Thyroid gland (tissue), 4 donors: ENCODE measurements at regions not wholly inside any gene's neighbourhood (a gene's known extent, or its start where the extent isn't known, plus 50 kb on each side); places are given as distances from the start of the nearest gene placed in this dataset.

Experiments
- DNase-seq, 2 donors: peaks; one replicate each; pipeline ENCODE4 v3.0.0-alpha.2; 2019
- H3K27ac ChIP-seq, 3 donors: fragments of 200-600 bp; sonication (generic); 1 replicate in 2 of 3; 2 replicates in 1 of 3; pipeline ENCODE4 v1.5.1; 2016 to 2019; ENCODE audit warnings: mild to moderate bottlenecking in 1 of 3, moderate library complexity in 1 of 3
- H3K27me3 ChIP-seq: fragments of 200-600 bp; sonication (generic); one replicate; pipeline ENCODE4 v1.5.1; 2019
- H3K36me3 ChIP-seq, 2 donors: fragments of 200-600 bp; sonication (generic); one replicate each; pipeline ENCODE4 v1.5.1; 2016 to 2019
- H3K4me1 ChIP-seq, 2 donors: fragments of 200-600 bp; sonication (generic); one replicate each; pipeline ENCODE4 v1.5.1; 2017 to 2019
- H3K4me3 ChIP-seq, 3 donors: fragments of 200-600 bp; sonication (generic); replicated peaks in 1 of 3; 1 replicate in 2 of 3; 2 replicates in 1 of 3; pipeline ENCODE4 v1.5.1; 2016; ENCODE audit warnings: mild to moderate bottlenecking in 1 of 3
- H3K9me3 ChIP-seq: fragments of 200-600 bp; sonication (generic); one replicate; pipeline ENCODE4 v1.5.1; 2017
- POLR2A ChIP-seq, 2 donors: fragments of 450-650 bp; IDR thresholded peaks; one replicate each; pipeline ENCODE4 v1.6.1; 2017; ENCODE audit warnings: antibody characterized with exemption in 2 of 2, mild to moderate bottlenecking in 2 of 2, moderate library complexity in 1 of 2
- WGBS, 2 donors: methylation state at CpG; one replicate each; pipeline ENCODE4 v1.1.5; 2017; 5-methylcytosine and 5-hydroxymethylcytosine counted together
- intact Hi-C: fragments of 100-400 bp; cut with DNase I; formaldehyde crosslinking; loops from one replicate; pipeline ENCODE4 v1.15.1; 2023
- TF ChIP-seq, protein P1 (sequence below), 6 experiments: fragments of 200-600 bp in 3 of 6; fragments of 450-650 bp in 3 of 6; sonication (generic) in 3 of 6; IDR thresholded peaks; one replicate each; pipeline ENCODE4 v1.5.1; 2016 to 2019; ENCODE audit warnings: antibody characterized with exemption in 6 of 6, mild to moderate bottlenecking in 2 of 6, inconsistent platforms in 1 of 6, moderate library complexity in 1 of 6

DNA sequence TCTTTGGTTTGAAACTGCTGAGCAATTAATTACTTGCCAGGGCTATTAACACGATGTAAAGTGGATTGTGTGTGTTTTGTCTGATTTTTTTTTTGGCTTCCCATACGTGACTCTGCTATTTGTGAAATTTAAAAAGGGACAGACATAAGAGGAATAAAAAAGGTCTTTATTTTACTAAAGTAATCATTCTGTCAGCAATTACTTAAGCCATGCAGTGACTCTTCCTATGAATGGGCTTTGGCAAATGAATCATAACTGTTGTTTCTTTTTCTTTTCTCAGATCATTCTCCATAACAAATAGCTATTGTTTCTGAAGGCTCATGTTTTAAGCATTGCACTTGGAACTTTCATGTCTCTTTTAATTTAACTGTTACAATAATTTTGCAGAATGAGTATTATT is 461.3 kb upstream of the RORB start:
- H3K36me3 ChIP-seq = no peaks in the 10 kb centered on the region
- no peak overlapping the region for H3K27ac ChIP-seq
- H3K4me1 ChIP-seq = no peaks in the 10 kb centered on the region
- intact Hi-C loops = no loop called here
- no peaks in the 10 kb centered on the region for H3K27me3 ChIP-seq
- DNase-seq = no peak
- H3K4me3 ChIP-seq = no peak overlapping the region
- WGBS, 2 donors = 50 to 65% methylated on average over 2 of the region's 2 CpGs
- TF ChIP-seq POLR2A (IDR thresholded peaks at IDR 0.05) = no peak
- TF ChIP-seq, protein P1, sequence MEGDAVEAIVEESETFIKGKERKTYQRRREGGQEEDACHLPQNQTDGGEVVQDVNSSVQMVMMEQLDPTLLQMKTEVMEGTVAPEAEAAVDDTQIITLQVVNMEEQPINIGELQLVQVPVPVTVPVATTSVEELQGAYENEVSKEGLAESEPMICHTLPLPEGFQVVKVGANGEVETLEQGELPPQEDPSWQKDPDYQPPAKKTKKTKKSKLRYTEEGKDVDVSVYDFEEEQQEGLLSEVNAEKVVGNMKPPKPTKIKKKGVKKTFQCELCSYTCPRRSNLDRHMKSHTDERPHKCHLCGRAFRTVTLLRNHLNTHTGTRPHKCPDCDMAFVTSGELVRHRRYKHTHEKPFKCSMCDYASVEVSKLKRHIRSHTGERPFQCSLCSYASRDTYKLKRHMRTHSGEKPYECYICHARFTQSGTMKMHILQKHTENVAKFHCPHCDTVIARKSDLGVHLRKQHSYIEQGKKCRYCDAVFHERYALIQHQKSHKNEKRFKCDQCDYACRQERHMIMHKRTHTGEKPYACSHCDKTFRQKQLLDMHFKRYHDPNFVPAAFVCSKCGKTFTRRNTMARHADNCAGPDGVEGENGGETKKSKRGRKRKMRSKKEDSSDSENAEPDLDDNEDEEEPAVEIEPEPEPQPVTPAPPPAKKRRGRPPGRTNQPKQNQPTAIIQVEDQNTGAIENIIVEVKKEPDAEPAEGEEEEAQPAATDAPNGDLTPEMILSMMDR (IDR thresholded peaks at IDR 0.05) = no peak
- H3K9me3 ChIP-seq = no peaks in the 10 kb centered on the region

DNA sequence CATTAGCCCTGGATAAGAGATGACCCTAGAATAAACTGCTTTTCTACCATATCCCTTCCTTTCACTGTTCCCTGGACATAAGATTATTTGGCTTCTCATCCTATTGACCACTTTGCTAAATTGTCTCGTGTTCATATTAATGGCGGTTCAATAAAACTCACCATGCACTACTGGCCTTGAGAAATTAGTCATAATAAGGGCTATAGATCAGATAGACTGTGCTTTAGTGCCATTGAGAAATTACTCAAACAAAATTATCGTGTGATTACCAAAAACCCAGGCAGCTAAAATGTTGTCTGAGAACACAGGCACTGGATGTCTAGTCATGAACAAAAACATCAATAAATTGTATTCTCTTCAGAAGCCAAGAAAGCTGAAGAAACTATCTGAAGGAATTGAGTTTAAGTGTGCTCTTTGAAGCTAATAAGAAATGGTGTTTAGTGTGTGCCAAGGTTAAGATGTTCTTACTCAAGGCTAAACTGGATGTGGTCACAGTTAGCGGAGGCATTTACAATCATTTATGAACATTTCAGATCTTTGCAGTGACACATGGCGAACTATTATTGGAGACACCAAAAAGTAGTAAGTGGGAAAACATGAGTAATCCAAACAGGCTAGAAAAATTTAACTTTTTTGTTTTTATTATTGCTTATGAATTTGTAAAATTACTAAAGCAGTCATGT is 460.4 kb upstream of the RORB start:
- TF ChIP-seq, protein P1 (IDR thresholded peaks at IDR 0.05) = no peak
- no peak for TF ChIP-seq POLR2A (IDR thresholded peaks at IDR 0.05)

DNA sequence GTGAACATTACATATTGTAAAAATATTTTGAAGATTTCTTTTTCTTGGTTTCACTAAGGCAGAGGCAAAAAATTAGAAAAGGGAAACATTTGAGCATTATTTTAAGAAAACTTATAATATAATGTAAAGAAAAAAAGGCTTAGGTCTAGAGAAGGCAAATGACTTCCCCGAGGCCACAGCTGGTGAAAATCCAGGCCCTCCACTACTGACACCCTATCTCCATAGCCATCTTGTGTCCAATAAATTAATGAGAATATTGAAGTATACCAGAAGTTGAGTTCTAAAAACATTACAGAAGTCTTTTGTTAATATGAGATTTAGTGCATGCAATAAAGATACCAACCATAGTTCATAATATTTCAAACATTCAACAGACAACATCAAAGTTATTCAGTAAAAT is 459.9 kb upstream of the RORB start:
- Histone ChIP-seq H3K27me3 (no peaks in the 10 kb centered on the region), H3K9me3 (no peaks in the 10 kb centered on the region), H3K4me3 (no peak overlapping the region), H3K36me3 (no peaks in the 10 kb centered on the region), H3K4me1 (no peaks in the 10 kb centered on the region), H3K27ac (no peak overlapping the region)
- WGBS, 2 donors = 92 to 96% methylated on average over 1 of the region's 1 CpG
- intact Hi-C loops = no loop called here
- no peak for DNase-seq
- TF ChIP-seq POLR2A (IDR thresholded peaks at IDR 0.05) = no peak
- TF ChIP-seq, protein P1 (IDR thresholded peaks at IDR 0.05) = no peak

More for the DNA sequence above, 460.4 kb upstream of the RORB start:
- 88 to 91% methylated on average over 5 of the region's 5 CpGs for WGBS, 2 donors
- no peaks in the 10 kb centered on the region for H3K27me3 ChIP-seq
- intact Hi-C loops = no loop called here
- H3K36me3 ChIP-seq = no peaks in the 10 kb centered on the region
- H3K9me3 ChIP-seq = no peaks in the 10 kb centered on the region
- no peak overlapping the region for H3K27ac ChIP-seq
- DNase-seq = no peak
- no peak overlapping the region for H3K4me3 ChIP-seq
- no peaks in the 10 kb centered on the region for H3K4me1 ChIP-seq

DNA sequence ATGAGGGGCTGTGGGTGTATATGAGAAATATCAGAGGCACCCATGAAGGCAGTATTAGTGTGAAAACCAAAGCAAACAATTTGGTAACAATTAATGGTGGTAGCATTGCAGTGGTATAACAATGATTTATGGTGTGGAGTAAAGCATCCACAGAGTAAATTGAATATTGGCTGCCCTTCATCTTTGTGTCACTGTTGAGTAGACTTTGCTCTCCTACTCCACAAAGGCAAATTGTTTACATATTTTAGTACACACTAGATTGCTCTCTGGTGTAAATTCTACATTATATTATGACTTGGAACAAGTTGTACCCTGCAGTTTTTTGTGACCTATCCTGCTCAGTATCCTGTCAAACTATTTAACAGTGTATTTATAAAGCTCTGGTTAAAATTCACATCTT is 455.5 kb upstream of the RORB start:
- Histone ChIP-seq H3K4me1 (no peaks in the 10 kb centered on the region), H3K27me3 (no peaks in the 10 kb centered on the region), H3K4me3 (no peak overlapping the region), H3K27ac (no peak overlapping the region), H3K9me3 (no peaks in the 10 kb centered on the region), H3K36me3 (no peaks in the 10 kb centered on the region)
- DNase-seq = no peak
- TF ChIP-seq, protein P1 (IDR thresholded peaks at IDR 0.05) = no peak
- TF ChIP-seq POLR2A (IDR thresholded peaks at IDR 0.05) = no peak
- intact Hi-C loops = no loop called here

DNA sequence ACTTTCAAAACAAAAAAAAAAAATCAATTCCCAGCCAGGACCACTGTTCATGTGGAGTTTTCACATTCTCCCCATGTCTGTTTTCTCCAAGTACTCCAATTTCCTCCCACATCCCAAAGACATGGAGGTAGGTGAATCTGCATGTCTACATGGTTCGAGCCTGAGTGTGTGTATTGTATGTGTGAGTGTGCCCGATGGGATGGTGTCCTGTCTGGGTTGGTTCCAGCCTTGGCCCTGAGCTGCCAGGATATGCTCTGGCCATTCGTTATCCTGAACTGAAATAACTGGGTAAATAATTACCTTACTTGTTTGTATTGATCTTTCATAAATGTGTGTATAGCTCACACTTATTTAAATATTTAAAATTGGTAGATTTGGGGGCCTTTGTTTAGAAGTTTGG is 452.3 kb upstream of the RORB start:
- Histone ChIP-seq H3K27ac (no peak overlapping the region), H3K36me3 (no peaks in the 10 kb centered on the region), H3K4me3 (no peak overlapping the region), H3K9me3 (no peaks in the 10 kb centered on the region), H3K27me3 (no peaks in the 10 kb centered on the region), H3K4me1 (no peaks in the 10 kb centered on the region)
- intact Hi-C loops = no loop called here
- DNase-seq = no peak
- TF ChIP-seq, protein P1 (IDR thresholded peaks at IDR 0.05) = no peak
- TF ChIP-seq POLR2A (IDR thresholded peaks at IDR 0.05) = no peak
- WGBS, 2 donors = 82 to 94% methylated on average over 3 of the region's 3 CpGs
